Peyer's patch (tissue), 4 donors: ENCODE measurements at regions not wholly inside any gene's neighbourhood (a gene's known extent, or its start where the extent isn't known, plus 50 kb on each side); places are given as distances from the start of the nearest gene placed in this dataset.

Source experiments
- CTCF ChIP-seq, 6 experiments: fragments of 450-650 bp in 4 of 6; fragments of 200-600 bp in 2 of 6; sonication (generic) in 1 of 6; IDR thresholded peaks; one replicate each; pipeline ENCODE4 v1.5.1; 2017 to 2019; ENCODE audit warnings: antibody characterized with exemption in 6 of 6, mild to moderate bottlenecking in 3 of 6, moderate library complexity in 1 of 6
- POLR2A ChIP-seq, 2 donors: fragments of 450-650 bp; IDR thresholded peaks; one replicate each; pipeline ENCODE4 v1.5.1; 2017; ENCODE audit warnings: antibody characterized with exemption in 2 of 2, mild to moderate bottlenecking in 2 of 2, moderate library complexity in 2 of 2

DNA sequence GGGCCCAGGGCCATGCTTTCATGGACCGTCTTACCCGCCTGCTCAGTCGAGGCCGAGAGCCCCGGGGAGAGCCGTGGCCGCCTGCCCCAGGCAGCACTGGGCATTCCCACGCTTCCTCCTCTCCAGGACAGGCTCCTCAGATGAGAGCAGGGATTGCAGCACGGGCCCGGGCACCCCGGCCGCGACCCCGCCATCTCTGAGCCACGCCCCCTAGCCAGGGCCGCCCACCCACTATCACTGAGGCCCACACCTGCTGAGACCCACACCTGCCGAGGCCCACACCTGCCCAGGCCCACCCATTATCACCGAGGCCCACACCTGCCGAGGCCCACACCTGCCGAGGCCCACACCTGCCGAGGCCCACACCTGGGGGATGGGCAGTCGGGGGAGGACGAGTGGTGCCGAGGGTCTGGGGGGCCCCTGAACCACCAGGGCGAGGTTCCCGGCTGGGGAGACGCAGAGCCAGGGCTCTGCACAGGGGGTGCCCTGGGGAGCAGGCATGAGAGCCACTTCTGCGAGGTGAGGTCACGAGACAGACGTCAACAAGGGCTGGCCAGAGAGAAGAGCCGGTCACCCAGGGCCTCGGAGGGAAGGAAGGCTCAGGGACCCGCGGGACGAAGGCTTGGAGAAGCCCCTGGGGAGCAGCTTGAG is 235.6 kb downstream of the ERMARD start:
- TF ChIP-seq CTCF (IDR thresholded peaks at IDR 0.05), result no peak
- no peak for TF ChIP-seq POLR2A (IDR thresholded peaks at IDR 0.05)
